Right atrium auricular region (tissue), 2 donors: ENCODE measurements at regions not wholly inside any gene's neighbourhood (a gene's known extent, or its start where the extent isn't known, plus 50 kb on each side); places are given as distances from the start of the nearest gene placed in this dataset.
A peak's percentile ranks its signal among the peaks of the same experiment; 100 is the strongest.

Experiments
- DNase-seq: peaks from one replicate; pipeline ENCODE4 v3.0.0-alpha.2; 2019; ENCODE audit warnings: low spot score
- H3K27ac ChIP-seq, 2 donors: fragments of 200-600 bp; sonication (generic); 1 replicate in 1 of 2; 2 replicates in 1 of 2; pipeline ENCODE4 v1.5.1; 2016 to 2019
- H3K27me3 ChIP-seq, 2 donors: fragments of 200-600 bp; sonication (generic); one replicate each; pipeline versions ENCODE4 v1.5.1 to v1.6.0; 2017 to 2019
- H3K36me3 ChIP-seq: fragments of 200-600 bp; sonication (generic); one replicate; pipeline ENCODE4 v1.5.1; 2016
- H3K4me1 ChIP-seq, 2 donors: fragments of 200-600 bp; sonication (generic); one replicate each; pipeline versions ENCODE4 v1.5.1 to v1.6.0; 2017 to 2019
- H3K4me3 ChIP-seq, 2 donors: fragments of 200-600 bp; sonication (generic); 1 replicate in 1 of 2; 2 replicates in 1 of 2; pipeline ENCODE4 v1.5.1; 2017 to 2019; ENCODE audit warnings: mild to moderate bottlenecking in 1 of 2, moderate library complexity in 1 of 2
- H3K9me3 ChIP-seq, 2 donors: fragments of 200-600 bp; sonication (generic); one replicate each; pipeline ENCODE4 v1.5.1; 2019
- CTCF ChIP-seq, 2 donors: fragments of 200-600 bp; sonication (generic); IDR thresholded peaks; one replicate each; pipeline ENCODE4 v1.5.1; 2019; ENCODE audit warnings: antibody characterized with exemption in 2 of 2

DNA sequence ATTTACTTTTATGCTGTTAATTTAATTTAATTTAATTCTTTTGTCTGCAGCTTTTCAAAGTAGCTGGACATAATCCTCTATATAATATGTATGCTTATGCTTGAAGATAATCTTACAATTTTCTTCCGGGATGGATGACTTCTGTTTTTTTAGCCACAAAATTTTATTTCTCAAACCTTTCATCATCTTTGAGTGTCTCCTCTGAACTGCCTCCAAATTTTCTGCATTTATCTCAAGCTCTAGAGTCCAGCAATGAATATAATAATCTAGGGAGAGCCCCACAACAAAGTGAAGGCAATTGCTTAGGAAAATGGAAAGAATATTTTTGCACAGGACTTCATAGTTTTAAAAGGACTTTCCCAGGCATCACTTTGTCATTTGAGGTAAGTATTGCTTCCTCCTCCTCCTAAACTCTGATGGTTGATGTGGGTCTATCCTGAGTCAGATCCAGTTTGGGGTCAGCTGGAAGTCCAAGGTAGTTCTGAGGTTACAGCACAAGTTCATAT lies 53.7 kb upstream of the FAM3C start:
- Histone ChIP-seq H3K4me3 (no peak overlapping the region), H3K36me3 (no peaks in the 10 kb centered on the region), H3K4me1 (no peaks in the 10 kb centered on the region), H3K27ac (no peak overlapping the region), H3K9me3 (no peaks in the 10 kb centered on the region), H3K27me3 (no peaks in the 10 kb centered on the region)
- no peak for TF ChIP-seq CTCF (IDR thresholded peaks at IDR 0.05)
- DNase-seq, result no peak

DNA sequence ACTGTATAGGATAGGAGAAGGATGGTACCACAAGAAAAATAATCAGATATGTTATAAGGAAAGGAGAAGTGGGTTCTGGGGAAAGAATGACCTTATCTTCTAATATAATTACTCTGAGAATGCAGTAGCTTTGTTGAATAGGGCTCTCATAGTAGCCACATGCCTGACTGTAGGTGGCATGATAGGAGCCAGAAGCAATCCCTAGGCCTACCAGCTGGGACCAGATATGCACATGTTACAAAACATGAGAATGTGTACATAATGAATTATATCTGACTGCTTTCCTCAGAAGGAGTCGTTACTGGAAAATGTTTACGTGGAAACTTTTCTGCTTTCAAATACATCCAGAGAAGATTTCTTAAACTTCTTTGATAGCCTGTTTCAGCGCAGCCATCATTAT lies 53.2 kb upstream of the FAM3C start:
- Histone ChIP-seq H3K4me1 (no peaks in the 10 kb centered on the region), H3K27ac (no peak overlapping the region), H3K27me3 (no peaks in the 10 kb centered on the region), H3K9me3 (no peaks in the 10 kb centered on the region), H3K36me3 (no peaks in the 10 kb centered on the region), H3K4me3 (no peak overlapping the region)
- no peak for DNase-seq
- no peak for TF ChIP-seq CTCF (IDR thresholded peaks at IDR 0.05)

DNA sequence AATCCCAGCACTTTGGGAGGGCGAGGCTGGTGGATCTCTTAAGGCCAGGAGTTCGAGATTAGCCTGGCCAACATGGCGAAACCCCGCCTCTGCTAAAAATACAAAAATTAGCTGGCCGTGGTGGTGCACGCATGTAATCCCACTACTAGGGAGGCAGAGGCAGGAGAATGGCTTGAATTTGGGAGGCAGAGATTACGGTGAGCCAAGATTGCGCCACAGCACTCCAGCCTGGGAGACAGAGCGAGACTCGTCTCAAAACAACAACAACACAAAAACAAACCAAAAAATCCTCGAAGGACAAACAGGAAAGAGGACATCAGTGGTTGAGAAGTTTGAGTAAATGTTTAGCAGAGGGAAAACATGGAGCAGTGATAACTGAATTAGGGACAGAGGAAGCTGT lies 52.3 kb upstream of the FAM3C start:
- DNase-seq, result no peak
- TF ChIP-seq CTCF (IDR thresholded peaks at IDR 0.05), result no peak
- Histone ChIP-seq H3K4me1 (no peaks in the 10 kb centered on the region), H3K27me3 (no peaks in the 10 kb centered on the region), H3K9me3 (no peaks in the 10 kb centered on the region), H3K4me3 (no peak overlapping the region), H3K36me3 (no peaks in the 10 kb centered on the region), H3K27ac (peak overlapping the region in 1 of 2 donors; percentile 65)

DNA sequence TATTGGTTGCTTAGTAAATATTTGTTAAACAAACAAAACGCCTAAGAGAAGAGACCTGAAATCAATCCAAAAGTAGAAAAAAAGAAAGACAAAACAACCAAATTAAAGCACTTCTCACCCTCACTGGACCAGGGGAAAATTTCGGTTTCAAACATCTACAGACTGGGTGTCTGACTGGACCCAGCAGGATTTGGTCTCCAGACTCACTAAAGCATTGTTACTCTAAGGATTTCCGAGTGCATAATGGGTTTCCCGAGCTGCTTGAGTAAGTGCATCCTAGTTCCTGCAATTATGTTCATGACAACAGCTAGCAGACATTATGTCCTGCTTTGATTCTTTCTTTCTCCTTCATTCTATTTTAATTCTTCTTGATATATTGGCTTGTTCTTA lies 51.8 kb upstream of the FAM3C start:
- Histone ChIP-seq H3K4me1 (no peaks in the 10 kb centered on the region), H3K27ac (peak overlapping the region; percentile 23 to 65), H3K36me3 (no peaks in the 10 kb centered on the region), H3K9me3 (no peaks in the 10 kb centered on the region), H3K4me3 (peak overlapping the region in 1 of 2 donors; percentile 9), H3K27me3 (no peaks in the 10 kb centered on the region)
- no peak for TF ChIP-seq CTCF (IDR thresholded peaks at IDR 0.05)
- DNase-seq, result no peak

- DNase-seq, result peak; percentile 65
- no peak for TF ChIP-seq CTCF (IDR thresholded peaks at IDR 0.05)
- Histone ChIP-seq H3K36me3 (no peaks in the 10 kb centered on the region), H3K4me3 (peak overlapping the region in 1 of 2 donors; percentile 9), H3K4me1 (no peaks in the 10 kb centered on the region), H3K27me3 (no peaks in the 10 kb centered on the region), H3K27ac (peak overlapping the region; percentile 23 to 65), H3K9me3 (no peaks in the 10 kb centered on the region)
These were observed 51.3 kb upstream of the FAM3C start for GRCh38 chr7:121447243-121447910.

GRCh38 chr7:121446526-121446925 lies 50.4 kb upstream of the FAM3C start:
- peak overlapping the region in 1 of 2 donors; percentile 65 for H3K27ac ChIP-seq
- TF ChIP-seq CTCF (IDR thresholded peaks at IDR 0.05), result no peak
- no peak for DNase-seq
- H3K36me3 ChIP-seq, result no peaks in the 10 kb centered on the region
- no peaks in the 10 kb centered on the region for H3K9me3 ChIP-seq
- no peak overlapping the region for H3K4me3 ChIP-seq
- H3K4me1 ChIP-seq, result no peaks in the 10 kb centered on the region
- H3K27me3 ChIP-seq, result no peaks in the 10 kb centered on the region
